HepG2 (cell line): ENCODE measurements at regions not wholly inside any gene's neighbourhood (a gene's known extent, or its start where the extent isn't known, plus 50 kb on each side); places are given as distances from the start of the nearest gene placed in this dataset.

ENCODE experiments used
- AHDC1 ChIP-seq: sonication (generic); formaldehyde crosslinking; IDR thresholded peaks from 2 replicates; pipeline ENCODE4 v1.5.1; 2020; ENCODE audit warnings: mild to moderate bottlenecking, missing genetic modification reagents, borderline replicate concordance
- ATF7-NPFF ChIP-seq: sonication (generic); formaldehyde crosslinking; IDR thresholded peaks from 2 replicates; pipeline ENCODE4 v1.8.1; 2023; ENCODE audit warnings: mild to moderate bottlenecking, low read depth, missing genetic modification reagents, moderate library complexity
- CBX5 ChIP-seq: sonication (generic); formaldehyde crosslinking; IDR thresholded peaks from 2 replicates; pipeline ENCODE4 v1.4.0; 2020; ENCODE audit warnings: missing genetic modification reagents, borderline replicate concordance
- CEBPG ChIP-seq: IDR thresholded peaks from 2 replicates; pipeline ENCODE4 v1.6.1; 2016
- CHD2 ChIP-seq: IDR thresholded peaks from 2 replicates; pipeline ENCODE4 v1.6.1; 2011; ENCODE audit warnings: low read depth, low read length, improper control_type of control experiment
- CHD4 ChIP-seq: fragments of 200-600 bp; sonication (generic); IDR thresholded peaks from 2 replicates; pipeline ENCODE4 v1.7.0; 2017; ENCODE audit warnings: mild to moderate bottlenecking, low read length, borderline replicate concordance
- IKZF5 ChIP-seq: IDR thresholded peaks from 2 replicates; pipeline ENCODE4 v1.6.1; 2018; ENCODE audit warnings: missing genetic modification reagents, mild to moderate bottlenecking, missing compliant biosample characterization
- MAF1 ChIP-seq: sonication (generic); formaldehyde crosslinking; IDR thresholded peaks from 2 replicates; pipeline ENCODE4 v1.5.0; 2020; ENCODE audit warnings: missing genetic modification reagents, borderline replicate concordance
- MLX ChIP-seq: IDR thresholded peaks from 2 replicates; pipeline ENCODE4 v1.6.1; 2016
- PBX2 ChIP-seq: IDR thresholded peaks from 2 replicates; pipeline ENCODE4 v1.6.1; 2016; ENCODE audit warnings: control low read depth
- RAD21 ChIP-seq: fragments of 450-650 bp; formaldehyde crosslinking; IDR thresholded peaks from 2 replicates; pipeline ENCODE4 v1.5.0; 2020; ENCODE audit warnings: mild to moderate bottlenecking
- REXO4 ChIP-seq: sonication (generic); formaldehyde crosslinking; IDR thresholded peaks from 2 replicates; pipeline ENCODE4 v1.8.0; 2022; ENCODE audit warnings: missing genetic modification reagents, mild to moderate bottlenecking, borderline replicate concordance
- RXRB ChIP-seq: IDR thresholded peaks from 2 replicates; pipeline ENCODE4 v1.6.1; 2016; ENCODE audit warnings: borderline replicate concordance, missing genetic modification reagents, missing compliant biosample characterization
- TFAP4 ChIP-seq: sonication (generic); IDR thresholded peaks from 2 replicates; pipeline ENCODE4 v1.6.1; 2016; ENCODE audit warnings: low read depth, borderline replicate concordance
- TOPORS ChIP-seq: sonication (generic); formaldehyde crosslinking; IDR thresholded peaks from 2 replicates; pipeline ENCODE4 v1.8.0; 2023; ENCODE audit warnings: mild to moderate bottlenecking, missing genetic modification reagents
- TRIM24 ChIP-seq: sonication (generic); formaldehyde crosslinking; IDR thresholded peaks from 2 replicates; pipeline ENCODE4 v1.8.0; 2022; ENCODE audit warnings: mild to moderate bottlenecking, missing genetic modification reagents
- YEATS4 ChIP-seq: sonication (generic); formaldehyde crosslinking; IDR thresholded peaks from 2 replicates; pipeline ENCODE4 v1.4.0; 2020; ENCODE audit warnings: missing genetic modification reagents, borderline replicate concordance
- ZBTB20 ChIP-seq: sonication (generic); formaldehyde crosslinking; IDR thresholded peaks from 2 replicates; pipeline ENCODE4 v1.8.1; 2023; ENCODE audit warnings: missing genetic modification reagents, low read depth, mild to moderate bottlenecking, borderline replicate concordance
- ZNF317 ChIP-seq: sonication (generic); formaldehyde crosslinking; IDR thresholded peaks from 2 replicates; pipeline ENCODE4 v1.5.0; 2020; ENCODE audit warnings: mild to moderate bottlenecking, missing genetic modification reagents
- ZNF546 ChIP-seq: sonication (generic); formaldehyde crosslinking; conservative IDR thresholded peaks from 2 replicates; pipeline ENCODE4 v1.8.1; 2023; ENCODE audit warnings: mild to moderate bottlenecking, missing genetic modification reagents
- ZNF580 ChIP-seq: IDR thresholded peaks from 2 replicates; pipeline ENCODE4 v1.6.1; 2016; ENCODE audit warnings: low read depth, borderline replicate concordance
- ZNF792 ChIP-seq: IDR thresholded peaks from 2 replicates; pipeline ENCODE4 v1.6.1; 2016

GRCh38 chr2:155975734-155976133 is 356.8 kb downstream of the NR4A2 start (continued):
- peak; percentile 44; the same call in 1 of the 2 replicates for TF ChIP-seq ZNF317 (CRISPR knock-in tag)
- TF ChIP-seq IKZF5 (CRISPR knock-in tag) = no peak
- no peak for TF ChIP-seq ATF7-NPFF (CRISPR knock-in tag)
- peak; percentile 37; the same call in 1 of the 2 replicates for TF ChIP-seq TFAP4
- TF ChIP-seq CEBPG = peak; percentile 43; the same call in 1 of the 2 replicates
- TF ChIP-seq RAD21 (CRISPR knock-in tag) = peak; percentile 29; the same call in 1 of the 2 replicates
- no peak for TF ChIP-seq TRIM24 (CRISPR knock-in tag)
- TF ChIP-seq TOPORS (CRISPR knock-in tag) = no peak
- TF ChIP-seq YEATS4 (CRISPR knock-in tag) = no peak
- no peak for TF ChIP-seq CHD4
- no peak for TF ChIP-seq MAF1
- TF ChIP-seq ZNF580 (CRISPR knock-in tag) = peak; percentile 47; the same call in 1 of the 2 replicates
- no peak for TF ChIP-seq REXO4
- TF ChIP-seq RXRB (CRISPR knock-in tag) = peak; percentile 62
- no peak for TF ChIP-seq CBX5 (CRISPR knock-in tag)
- TF ChIP-seq MLX (CRISPR knock-in tag) = 0 out of 2 replicates have a peak, but pooled peaks have one; percentile 40
- no peak for TF ChIP-seq PBX2 (CRISPR knock-in tag)
- no peak for TF ChIP-seq ZNF546 (CRISPR knock-in tag)
- TF ChIP-seq ZBTB20 (CRISPR knock-in tag) = no peak
- no peak for TF ChIP-seq CHD2
- TF ChIP-seq ZNF792 = peak; percentile 76
- TF ChIP-seq AHDC1 (CRISPR knock-in tag) = peak; percentile 99
